IgD-negative memory B cell (primary cell): ENCODE measurements at regions not wholly inside any gene's neighbourhood (a gene's known extent, or its start where the extent isn't known, plus 50 kb on each side); places are given as distances from the start of the nearest gene placed in this dataset.

Experiments
- H3K27ac Mint-ChIP-seq, 3 donors: one replicate each; pipeline ENCODE4 v1.8.0; 2020 to 2022; ENCODE audit warnings: mild to moderate bottlenecking in 3 of 3, mixed read lengths in 3 of 3, moderate library complexity in 1 of 3
- H3K27me3 Mint-ChIP-seq: one replicate; pipeline ENCODE4 v1.8.0; 2021; ENCODE audit warnings: mixed read lengths
- H3K36me3 Mint-ChIP-seq: one replicate; pipeline ENCODE4 v1.8.0; 2020; ENCODE audit warnings: mild to moderate bottlenecking, mixed read lengths
- H3K4me1 Mint-ChIP-seq, 3 donors: one replicate each; pipeline ENCODE4 v1.8.0; 2020 to 2022; ENCODE audit warnings: mixed read lengths in 3 of 3, mild to moderate bottlenecking in 1 of 3
- H3K4me3 Mint-ChIP-seq, 4 donors: one replicate each; pipeline ENCODE4 v1.8.0; 2020 to 2022; ENCODE audit warnings: mild to moderate bottlenecking in 4 of 4, mixed read lengths in 4 of 4, moderate library complexity in 3 of 4
- H3K9me3 Mint-ChIP-seq, 3 donors: one replicate each; pipeline ENCODE4 v1.8.0; 2020 to 2021; ENCODE audit warnings: mixed read lengths in 3 of 3, mild to moderate bottlenecking in 1 of 3

GRCh38 chr5:58156973-58157701 lies 302.7 kb downstream of the PLK2 start:
- Mint-ChIP-seq H3K4me3 (peak overlapping the region in 1 of 4 donors; percentile 82), H3K27ac (no peak overlapping the region), H3K4me1 (peaks cover 3 to 15% (median 10%) of the 10 kb centered on the region in 3 donors), H3K9me3 (peaks cover 0 to 5% (median 1%) of the 10 kb centered on the region in 3 donors), H3K27me3 (no peaks in the 10 kb centered on the region), H3K36me3 (no peaks in the 10 kb centered on the region)

GRCh38 chr5:58156361-58156760 lies 303.5 kb downstream of the PLK2 start:
- no peak overlapping the region for H3K4me3 Mint-ChIP-seq
- peaks cover 3 to 15% (median 10%) of the 10 kb centered on the region in 3 donors for H3K4me1 Mint-ChIP-seq
- H3K27me3 Mint-ChIP-seq, result no peaks in the 10 kb centered on the region
- H3K36me3 Mint-ChIP-seq, result no peaks in the 10 kb centered on the region
- H3K27ac Mint-ChIP-seq, result no peak overlapping the region
- H3K9me3 Mint-ChIP-seq, result peaks cover 0 to 5% (median 1%) of the 10 kb centered on the region in 3 donors

DNA sequence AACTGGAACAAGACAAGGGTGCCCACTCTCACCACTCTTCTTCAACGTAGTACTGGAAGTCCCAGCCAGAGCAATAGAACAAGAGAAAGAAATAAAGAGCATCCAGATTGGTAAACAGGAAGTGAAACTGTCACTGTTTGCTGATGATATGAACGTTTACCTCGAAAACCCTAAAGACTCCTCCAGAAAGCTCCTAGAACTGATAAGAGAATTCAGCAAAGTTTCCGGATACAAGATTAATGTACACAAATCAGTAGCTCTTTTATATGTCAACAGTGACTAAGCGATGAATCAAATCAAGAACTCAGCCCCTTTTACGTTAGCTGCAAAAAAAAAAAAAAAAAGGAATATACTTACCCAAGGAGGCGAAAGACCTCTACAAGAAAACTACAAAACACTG lies 306.6 kb downstream of the PLK2 start:
- H3K27ac Mint-ChIP-seq, result no peak overlapping the region
- H3K27me3 Mint-ChIP-seq, result no peaks in the 10 kb centered on the region
- peaks cover 3 to 15% (median 10%) of the 10 kb centered on the region in 3 donors for H3K4me1 Mint-ChIP-seq
- no peak overlapping the region for H3K4me3 Mint-ChIP-seq
- no peaks in the 10 kb centered on the region for H3K36me3 Mint-ChIP-seq
- H3K9me3 Mint-ChIP-seq, result peaks cover 0 to 6% (median 1%) of the 10 kb centered on the region in 3 donors

DNA sequence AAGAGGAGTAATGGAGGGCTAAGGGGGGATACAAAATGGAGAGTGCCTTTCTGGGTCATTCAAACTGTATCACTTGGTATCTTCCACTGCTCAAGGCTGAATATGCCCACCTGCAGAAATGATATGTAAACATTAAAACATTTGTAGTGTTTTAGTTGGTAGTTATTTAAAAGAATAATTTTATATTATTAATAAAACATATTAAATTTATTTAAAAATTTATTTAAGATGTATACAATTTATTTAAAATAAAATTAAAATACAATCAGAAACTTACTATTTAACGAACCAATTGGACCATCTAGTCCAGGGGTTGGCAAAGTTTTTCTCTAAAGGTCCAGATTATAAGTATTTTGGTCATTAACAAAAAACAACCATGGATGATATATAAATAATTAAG lies 308.5 kb downstream of the PLK2 start:
- peaks cover 0 to 8% (median 1%) of the 10 kb centered on the region in 3 donors for H3K4me1 Mint-ChIP-seq

DNA sequence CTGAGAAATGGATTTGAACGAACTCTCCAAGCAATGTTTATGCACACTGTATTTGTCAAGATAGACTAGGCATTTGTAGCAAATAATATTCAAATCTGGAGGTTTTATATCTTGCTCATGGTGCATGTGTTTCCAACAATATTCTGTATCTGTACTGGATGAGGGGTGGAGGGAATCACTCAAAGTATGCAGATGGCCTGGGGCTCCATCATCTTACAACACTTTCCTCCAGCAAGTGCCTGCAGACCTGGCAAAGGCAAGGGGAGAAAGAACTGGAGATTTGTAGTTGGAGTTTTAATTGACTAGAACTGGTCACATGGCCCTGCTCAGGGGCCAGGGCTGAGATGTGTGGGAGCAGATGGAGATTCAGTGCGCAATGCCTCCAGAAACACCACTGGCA lies 309.0 kb downstream of the PLK2 start:
- Mint-ChIP-seq H3K9me3 (peaks cover 0 to 5% (median 1%) of the 10 kb centered on the region in 3 donors), H3K36me3 (no peaks in the 10 kb centered on the region), H3K4me1 (peaks cover 0 to 6% (median 0%) of the 10 kb centered on the region in 3 donors), H3K4me3 (peak overlapping the region in 1 of 4 donors; percentile 4), H3K27ac (no peak overlapping the region), H3K27me3 (peaks cover 2% of the 10 kb centered on the region)

More for the DNA sequence above, 308.5 kb downstream of the PLK2 start:
- H3K36me3 Mint-ChIP-seq, result no peaks in the 10 kb centered on the region
- H3K27ac Mint-ChIP-seq, result no peak overlapping the region
- H3K9me3 Mint-ChIP-seq, result peaks cover 0 to 5% (median 1%) of the 10 kb centered on the region in 3 donors
- peaks cover 2% of the 10 kb centered on the region for H3K27me3 Mint-ChIP-seq
- H3K4me3 Mint-ChIP-seq, result no peak overlapping the region

- Mint-ChIP-seq H3K27ac (no peak overlapping the region), H3K27me3 (peaks cover 2% of the 10 kb centered on the region), H3K4me3 (no peak overlapping the region), H3K36me3 (no peaks in the 10 kb centered on the region), H3K9me3 (peaks cover 0 to 5% (median 1%) of the 10 kb centered on the region in 3 donors), H3K4me1 (peaks cover 0 to 6% (median 0%) of the 10 kb centered on the region in 3 donors)
Observed at GRCh38 chr5:58149746-58150145, 310.1 kb downstream of the PLK2 start.

GRCh38 chr5:58149345-58149744 lies 310.5 kb downstream of the PLK2 start:
- no peak overlapping the region for H3K4me3 Mint-ChIP-seq
- H3K27me3 Mint-ChIP-seq, result peaks cover 2% of the 10 kb centered on the region

GRCh38 chr5:58148254-58148775 lies 311.6 kb downstream of the PLK2 start:
- H3K9me3 Mint-ChIP-seq, result peaks cover 0 to 3% (median 0%) of the 10 kb centered on the region in 3 donors
- H3K4me3 Mint-ChIP-seq, result no peak overlapping the region
- H3K27ac Mint-ChIP-seq, result no peak overlapping the region
- no peaks in the 10 kb centered on the region for H3K36me3 Mint-ChIP-seq
- H3K27me3 Mint-ChIP-seq, result peaks cover 2% of the 10 kb centered on the region
- peaks cover 0 to 4% (median 0%) of the 10 kb centered on the region in 3 donors for H3K4me1 Mint-ChIP-seq

More at GRCh38 chr5:58149345-58149744, 310.5 kb downstream of the PLK2 start:
- H3K36me3 Mint-ChIP-seq, result no peaks in the 10 kb centered on the region
- H3K27ac Mint-ChIP-seq, result no peak overlapping the region
- H3K4me1 Mint-ChIP-seq, result peaks cover 0 to 6% (median 0%) of the 10 kb centered on the region in 3 donors
- peaks cover 0 to 5% (median 0%) of the 10 kb centered on the region in 3 donors for H3K9me3 Mint-ChIP-seq

DNA sequence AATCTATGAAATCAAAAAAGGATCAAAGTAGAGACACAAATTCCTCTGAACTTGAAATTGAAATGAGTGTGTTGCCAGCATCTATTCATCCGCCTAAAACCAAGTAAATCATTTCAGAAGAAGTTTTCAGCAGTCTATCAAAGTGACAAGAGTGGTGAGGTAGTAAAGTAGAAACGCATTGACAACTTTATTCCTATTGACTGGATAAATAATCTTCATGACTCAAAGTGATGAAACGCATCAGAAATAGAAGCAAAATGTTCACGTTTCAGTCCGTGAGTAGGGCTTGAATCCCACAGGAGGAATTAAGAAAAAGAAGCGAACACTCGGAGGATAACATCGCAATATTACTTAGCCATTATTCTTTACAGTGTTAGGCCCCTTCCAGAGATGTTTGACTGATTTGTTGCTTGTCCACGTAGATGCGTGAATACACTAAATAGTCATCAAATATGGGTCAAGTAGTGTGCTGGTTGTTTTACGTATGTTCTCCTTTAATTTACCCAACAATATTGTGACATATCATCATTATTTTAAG lies 314.4 kb downstream of the PLK2 start:
- H3K9me3 Mint-ChIP-seq, result no peaks in the 10 kb centered on the region
- no peaks in the 10 kb centered on the region for H3K36me3 Mint-ChIP-seq
- no peak overlapping the region for H3K27ac Mint-ChIP-seq
- H3K27me3 Mint-ChIP-seq, result peaks cover 4% of the 10 kb centered on the region
- H3K4me1 Mint-ChIP-seq, result no peaks in the 10 kb centered on the region
- no peak overlapping the region for H3K4me3 Mint-ChIP-seq

GRCh38 chr5:58143727-58144126 lies 316.2 kb downstream of the PLK2 start:
- Mint-ChIP-seq H3K36me3 (no peaks in the 10 kb centered on the region), H3K9me3 (no peaks in the 10 kb centered on the region), H3K27me3 (peaks cover 4% of the 10 kb centered on the region), H3K4me3 (no peak overlapping the region), H3K4me1 (no peaks in the 10 kb centered on the region), H3K27ac (no peak overlapping the region)

DNA sequence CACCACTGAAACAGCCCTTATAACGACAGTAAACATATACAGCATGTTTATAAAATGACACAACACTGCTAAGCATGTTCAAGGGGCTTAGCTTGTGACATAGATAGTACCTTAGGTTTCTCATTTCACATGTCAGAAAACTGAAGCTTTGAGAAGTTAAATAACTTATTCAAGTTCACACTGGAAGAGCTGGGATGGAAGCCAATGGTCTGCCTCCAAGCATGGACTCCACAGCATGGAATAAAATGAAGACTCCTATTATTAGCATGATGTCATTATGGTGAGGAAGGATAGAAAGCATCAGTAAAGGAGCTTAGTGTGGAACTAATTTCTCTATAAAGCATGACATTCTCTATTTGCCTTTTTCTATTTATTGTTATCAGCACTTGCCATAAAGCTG lies 316.7 kb downstream of the PLK2 start:
- Mint-ChIP-seq H3K9me3 (no peaks in the 10 kb centered on the region), H3K36me3 (no peaks in the 10 kb centered on the region), H3K27ac (no peak overlapping the region), H3K4me3 (no peak overlapping the region), H3K4me1 (no peaks in the 10 kb centered on the region), H3K27me3 (peaks cover 4% of the 10 kb centered on the region)

- no peak overlapping the region for H3K27ac Mint-ChIP-seq
- H3K4me3 Mint-ChIP-seq, result no peak overlapping the region
- H3K9me3 Mint-ChIP-seq, result no peaks in the 10 kb centered on the region
- H3K36me3 Mint-ChIP-seq, result no peaks in the 10 kb centered on the region
- H3K4me1 Mint-ChIP-seq, result no peaks in the 10 kb centered on the region
- peaks cover 2% of the 10 kb centered on the region for H3K27me3 Mint-ChIP-seq
Observed at GRCh38 chr5:58138791-58139190, 321.1 kb downstream of the PLK2 start.

- Mint-ChIP-seq H3K4me3 (no peak overlapping the region), H3K36me3 (no peaks in the 10 kb centered on the region), H3K27ac (no peak overlapping the region), H3K4me1 (no peaks in the 10 kb centered on the region), H3K27me3 (no peaks in the 10 kb centered on the region), H3K9me3 (peaks cover 0 to 2% (median 0%) of the 10 kb centered on the region in 3 donors)
Observed at GRCh38 chr5:58136406-58136805, 323.5 kb downstream of the PLK2 start.

DNA sequence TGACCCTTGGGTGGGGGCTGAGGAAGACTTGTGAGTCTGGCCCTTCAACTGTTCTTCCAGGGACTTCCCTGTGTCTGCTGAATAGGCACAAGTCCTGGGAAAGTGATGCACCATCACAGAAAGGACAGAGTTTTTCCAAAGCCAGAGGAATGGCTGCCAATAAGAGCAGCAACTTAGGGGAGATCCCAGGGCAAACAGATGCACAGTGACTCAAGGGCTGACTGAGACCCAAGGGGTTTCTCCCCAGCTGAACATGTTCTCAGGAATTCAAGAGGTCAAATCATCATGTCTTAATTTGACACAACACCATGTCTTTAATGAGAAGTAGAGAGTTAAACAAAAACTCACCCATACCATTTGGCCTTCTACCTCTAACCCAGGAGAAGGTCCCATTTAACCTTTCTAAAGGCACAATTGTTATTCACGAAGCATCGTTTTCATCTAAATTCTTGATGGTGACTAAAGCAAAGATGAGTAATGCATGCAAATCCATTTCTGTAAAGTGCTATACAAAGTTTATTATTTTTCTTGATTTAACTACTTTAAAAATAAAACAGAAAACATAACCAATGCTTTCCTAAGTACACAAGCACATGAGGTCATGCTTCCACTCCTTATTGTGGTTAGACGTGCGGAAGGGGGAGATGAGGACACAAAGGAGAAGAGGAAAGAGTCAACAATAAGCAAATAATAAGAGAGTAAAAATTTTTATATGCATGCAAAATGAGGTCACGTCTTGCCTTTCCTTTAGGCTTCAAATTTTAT lies 324.1 kb downstream of the PLK2 start:
- peaks cover 1% of the 10 kb centered on the region for H3K27me3 Mint-ChIP-seq
- peaks cover 0 to 2% (median 0%) of the 10 kb centered on the region in 3 donors for H3K9me3 Mint-ChIP-seq
- no peaks in the 10 kb centered on the region for H3K4me1 Mint-ChIP-seq
- no peak overlapping the region for H3K27ac Mint-ChIP-seq
- H3K36me3 Mint-ChIP-seq, result no peaks in the 10 kb centered on the region
- no peak overlapping the region for H3K4me3 Mint-ChIP-seq
